DND-41 (cell line): ENCODE measurements at regions not wholly inside any gene's neighbourhood (a gene's known extent, or its start where the extent isn't known, plus 50 kb on each side); places are given as distances from the start of the nearest gene placed in this dataset.

Experiments used
- ATAC-seq: fragments of 200-7000 bp; cut with Tn5 transposase; 3 replicates; pipeline ENCODE4 v1.9.1; 2021; ENCODE audit warnings: low read depth; ENCODE audit not compliant: insufficient read depth
- DNase-seq: peaks from one replicate; pipeline ENCODE4 v3.0.0-alpha.2; 2020
- H2AFZ ChIP-seq: 2 replicates; pipeline ENCODE4 v1.6.0; 2012; ENCODE audit warnings: low read depth, low read length
- H3K27ac ChIP-seq: 2 replicates; pipeline ENCODE4 v1.5.1; 2012; ENCODE audit warnings: low read length, inconsistent platforms
- H3K27me3 ChIP-seq: fragments of 200-600 bp; sonication (generic); 2 replicates; pipeline ENCODE4 v1.6.0; 2012; ENCODE audit warnings: low read length, mild to moderate bottlenecking, inconsistent platforms; ENCODE audit not compliant: insufficient read depth, poor library complexity
- H3K36me3 ChIP-seq: 2 replicates; pipeline ENCODE4 v1.5.1; 2012; ENCODE audit warnings: low read length, inconsistent platforms; ENCODE audit not compliant: insufficient read depth
- H3K4me1 ChIP-seq: 2 replicates; pipeline ENCODE4 v1.5.1; 2012; ENCODE audit warnings: mild to moderate bottlenecking, low read length; ENCODE audit not compliant: insufficient read depth
- H3K4me2 ChIP-seq: 2 replicates; pipeline ENCODE4 v1.6.0; 2012; ENCODE audit warnings: mild to moderate bottlenecking, moderate library complexity, low read length, inconsistent platforms; ENCODE audit not compliant: insufficient read depth
- H3K4me3 ChIP-seq, 2 experiments: fragments of 200-600 bp in 1 of 2; shearing (Covaris generic) in 1 of 2; 2 replicates each; pipeline ENCODE4 v1.5.1; 2012 to 2016; ENCODE audit warnings: inconsistent platforms in 2 of 2, low read length in 2 of 2, mild to moderate bottlenecking in 2 of 2, low read depth in 1 of 2, moderate library complexity in 1 of 2
- H3K79me2 ChIP-seq: 2 replicates; pipeline ENCODE4 v1.6.0; 2012; ENCODE audit warnings: low read length, inconsistent platforms; ENCODE audit not compliant: insufficient read depth
- H3K9ac ChIP-seq: 2 replicates; pipeline ENCODE4 v1.6.0; 2012; ENCODE audit warnings: low read depth, mild to moderate bottlenecking, inconsistent platforms, low read length, moderate library complexity
- H3K9me3 ChIP-seq: 2 replicates; pipeline ENCODE4 v1.5.1; 2012; ENCODE audit warnings: low read length, moderate library complexity, mild to moderate bottlenecking, inconsistent platforms; ENCODE audit not compliant: insufficient read depth, severe bottlenecking
- H4K20me1 ChIP-seq: 2 replicates; pipeline ENCODE4 v1.6.0; 2012; ENCODE audit warnings: low read length; ENCODE audit not compliant: insufficient read depth
- CTCF ChIP-seq: IDR thresholded peaks from 2 replicates; pipeline ENCODE4 v1.5.1; 2012; ENCODE audit warnings: borderline replicate concordance, low read length, moderate library complexity, mild to moderate bottlenecking; ENCODE audit not compliant: poor library complexity, severe bottlenecking; ENCODE audit errors: extremely low read depth
- EZH2 ChIP-seq: IDR thresholded peaks from 3 replicates; pipeline ENCODE4 v1.6.1; 2012; ENCODE audit warnings: borderline replicate concordance, low read depth, mild to moderate bottlenecking, moderate library complexity, low read length, inconsistent platforms; ENCODE audit not compliant: severe bottlenecking

- TF ChIP-seq CTCF (no peak), EZH2 (no peak)
- DNase-seq: no peak
- no peaks in the 10 kb centered on the region for H3K36me3 ChIP-seq
Measured at GRCh38 chr9:31808766-31809165, 575.7 kb upstream of the ACO1 start.

GRCh38 chr9:31820426-31820825, 564.0 kb upstream of the ACO1 start:
- no peaks in the 10 kb centered on the region for H3K79me2 ChIP-seq
- ATAC-seq (no peak), DNase-seq (no peak)
- no peak overlapping the region for H3K4me2 ChIP-seq
- H3K9me3 ChIP-seq: peaks cover 9% of the 10 kb centered on the region
- TF ChIP-seq EZH2 (no peak), CTCF (no peak)
- H3K9ac ChIP-seq: no peak overlapping the region
- no peaks in the 10 kb centered on the region for H3K4me1 ChIP-seq
- no peak overlapping the region for H2AFZ ChIP-seq
- H3K27ac ChIP-seq: no peak overlapping the region
- no peaks in the 10 kb centered on the region for H3K27me3 ChIP-seq
- no peaks in the 10 kb centered on the region for H4K20me1 ChIP-seq
- H3K4me3 ChIP-seq: no peak overlapping the region
- no peaks in the 10 kb centered on the region for H3K36me3 ChIP-seq

More at GRCh38 chr9:31808766-31809165, 575.7 kb upstream of the ACO1 start:
- Histone ChIP-seq H2AFZ (no peak overlapping the region), H3K4me1 (no peaks in the 10 kb centered on the region), H4K20me1 (no peaks in the 10 kb centered on the region), H3K9ac (no peak overlapping the region), H3K27me3 (no peaks in the 10 kb centered on the region), H3K79me2 (no peaks in the 10 kb centered on the region), H3K9me3 (no peaks in the 10 kb centered on the region), H3K4me2 (no peak overlapping the region), H3K4me3 (no peak overlapping the region), H3K27ac (no peak overlapping the region)
- no peak for ATAC-seq

- TF ChIP-seq CTCF (no peak), EZH2 (no peak)
- Histone ChIP-seq H3K27ac (no peak overlapping the region), H2AFZ (no peak overlapping the region), H3K4me3 (no peak overlapping the region), H4K20me1 (no peaks in the 10 kb centered on the region), H3K4me2 (no peak overlapping the region), H3K36me3 (no peaks in the 10 kb centered on the region), H3K27me3 (no peaks in the 10 kb centered on the region), H3K79me2 (no peaks in the 10 kb centered on the region), H3K4me1 (no peaks in the 10 kb centered on the region), H3K9me3 (peaks cover 9% of the 10 kb centered on the region), H3K9ac (no peak overlapping the region)
- no peak for DNase-seq
- ATAC-seq: no peak
Measured at GRCh38 chr9:31821583-31821982, 562.9 kb upstream of the ACO1 start.

GRCh38 chr9:31823365-31823764, 561.1 kb upstream of the ACO1 start:
- ATAC-seq: no peak
- no peaks in the 10 kb centered on the region for H4K20me1 ChIP-seq
- no peak for DNase-seq
- H3K27ac ChIP-seq: no peak overlapping the region
- no peaks in the 10 kb centered on the region for H3K79me2 ChIP-seq
- H3K9ac ChIP-seq: no peak overlapping the region
- H2AFZ ChIP-seq: no peak overlapping the region
- no peak for TF ChIP-seq CTCF
- no peak for TF ChIP-seq EZH2
- no peaks in the 10 kb centered on the region for H3K4me1 ChIP-seq
- H3K36me3 ChIP-seq: no peaks in the 10 kb centered on the region
- H3K9me3 ChIP-seq: peaks cover 9% of the 10 kb centered on the region
- no peaks in the 10 kb centered on the region for H3K27me3 ChIP-seq
- no peak overlapping the region for H3K4me3 ChIP-seq
- no peak overlapping the region for H3K4me2 ChIP-seq
